ENCODE measurements at regions not wholly inside any gene's neighbourhood (a gene's known extent, or its start where the extent isn't known, plus 50 kb on each side); places are given as distances from the start of the nearest gene placed in this dataset.

DNA sequence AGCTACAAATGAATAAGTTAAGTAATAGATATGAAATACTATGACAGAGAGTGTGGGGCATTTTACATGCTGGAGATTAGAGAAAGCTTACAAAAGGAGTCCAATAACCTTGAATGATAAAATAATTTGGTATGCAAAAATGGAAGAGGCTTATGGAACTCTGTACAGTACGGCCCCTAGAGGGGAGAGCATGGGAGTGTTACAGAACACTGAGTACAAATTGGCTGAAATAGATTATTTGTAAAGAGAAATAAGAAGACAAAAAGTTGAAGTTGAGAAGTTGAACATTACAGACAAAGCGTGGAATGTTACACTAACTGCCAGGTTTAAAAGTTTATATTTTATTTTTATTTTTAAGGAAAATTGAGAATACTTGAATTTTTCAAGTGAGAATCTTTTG, 192.1 kb upstream of the DOK6 start:
- TF ChIP-seq, protein P1, sequence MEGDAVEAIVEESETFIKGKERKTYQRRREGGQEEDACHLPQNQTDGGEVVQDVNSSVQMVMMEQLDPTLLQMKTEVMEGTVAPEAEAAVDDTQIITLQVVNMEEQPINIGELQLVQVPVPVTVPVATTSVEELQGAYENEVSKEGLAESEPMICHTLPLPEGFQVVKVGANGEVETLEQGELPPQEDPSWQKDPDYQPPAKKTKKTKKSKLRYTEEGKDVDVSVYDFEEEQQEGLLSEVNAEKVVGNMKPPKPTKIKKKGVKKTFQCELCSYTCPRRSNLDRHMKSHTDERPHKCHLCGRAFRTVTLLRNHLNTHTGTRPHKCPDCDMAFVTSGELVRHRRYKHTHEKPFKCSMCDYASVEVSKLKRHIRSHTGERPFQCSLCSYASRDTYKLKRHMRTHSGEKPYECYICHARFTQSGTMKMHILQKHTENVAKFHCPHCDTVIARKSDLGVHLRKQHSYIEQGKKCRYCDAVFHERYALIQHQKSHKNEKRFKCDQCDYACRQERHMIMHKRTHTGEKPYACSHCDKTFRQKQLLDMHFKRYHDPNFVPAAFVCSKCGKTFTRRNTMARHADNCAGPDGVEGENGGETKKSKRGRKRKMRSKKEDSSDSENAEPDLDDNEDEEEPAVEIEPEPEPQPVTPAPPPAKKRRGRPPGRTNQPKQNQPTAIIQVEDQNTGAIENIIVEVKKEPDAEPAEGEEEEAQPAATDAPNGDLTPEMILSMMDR (conservative IDR thresholded peaks at IDR 0.05; ENCODE audit: low read depth, low read length): peak; percentile 22; the same call in 1 of the 2 replicates
- no peak for TF ChIP-seq EZH2 (IDR thresholded peaks at IDR 0.05; ENCODE audit: borderline replicate concordance, low read depth, low read length, poor library complexity, severe bottlenecking)

All from A673 (cell line).